Sigmoid colon (tissue), 3 donors: ENCODE measurements at regions not wholly inside any gene's neighbourhood (a gene's known extent, or its start where the extent isn't known, plus 50 kb on each side); places are given as distances from the start of the nearest gene placed in this dataset.

Experiments used
- CTCF ChIP-seq, 4 experiments: fragments of 450-650 bp in 3 of 4; fragments of 200-600 bp in 1 of 4; IDR thresholded peaks; one replicate each; pipeline ENCODE4 v1.5.1; 2016 to 2019; ENCODE audit warnings: antibody characterized with exemption in 4 of 4, mild to moderate bottlenecking in 3 of 4, moderate library complexity in 2 of 4
- POLR2A ChIP-seq, 2 donors: fragments of 450-650 bp; IDR thresholded peaks; one replicate each; pipeline ENCODE4 v1.6.1; 2016; ENCODE audit warnings: antibody characterized with exemption in 2 of 2, mild to moderate bottlenecking in 2 of 2, moderate library complexity in 2 of 2

GRCh38 chr3:112759681-112760080 lies 87.0 kb downstream of the CD200R1L start:
- no peak for TF ChIP-seq CTCF (IDR thresholded peaks at IDR 0.05)
- TF ChIP-seq POLR2A (IDR thresholded peaks at IDR 0.05) = no peak
